ENCODE measurements at regions not wholly inside any gene's neighbourhood (a gene's known extent, or its start where the extent isn't known, plus 50 kb on each side); places are given as distances from the start of the nearest gene placed in this dataset.

- TF ChIP-seq POLR2AphosphoS5 (IDR thresholded peaks at IDR 0.05; ENCODE audit: low read depth), result no peak
- TF ChIP-seq, protein P1, sequence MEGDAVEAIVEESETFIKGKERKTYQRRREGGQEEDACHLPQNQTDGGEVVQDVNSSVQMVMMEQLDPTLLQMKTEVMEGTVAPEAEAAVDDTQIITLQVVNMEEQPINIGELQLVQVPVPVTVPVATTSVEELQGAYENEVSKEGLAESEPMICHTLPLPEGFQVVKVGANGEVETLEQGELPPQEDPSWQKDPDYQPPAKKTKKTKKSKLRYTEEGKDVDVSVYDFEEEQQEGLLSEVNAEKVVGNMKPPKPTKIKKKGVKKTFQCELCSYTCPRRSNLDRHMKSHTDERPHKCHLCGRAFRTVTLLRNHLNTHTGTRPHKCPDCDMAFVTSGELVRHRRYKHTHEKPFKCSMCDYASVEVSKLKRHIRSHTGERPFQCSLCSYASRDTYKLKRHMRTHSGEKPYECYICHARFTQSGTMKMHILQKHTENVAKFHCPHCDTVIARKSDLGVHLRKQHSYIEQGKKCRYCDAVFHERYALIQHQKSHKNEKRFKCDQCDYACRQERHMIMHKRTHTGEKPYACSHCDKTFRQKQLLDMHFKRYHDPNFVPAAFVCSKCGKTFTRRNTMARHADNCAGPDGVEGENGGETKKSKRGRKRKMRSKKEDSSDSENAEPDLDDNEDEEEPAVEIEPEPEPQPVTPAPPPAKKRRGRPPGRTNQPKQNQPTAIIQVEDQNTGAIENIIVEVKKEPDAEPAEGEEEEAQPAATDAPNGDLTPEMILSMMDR (IDR thresholded peaks at IDR 0.05; ENCODE audit: insufficient read depth, low read length), result no peak
- TF ChIP-seq REST (IDR thresholded peaks at IDR 0.05; ENCODE audit: insufficient replicate concordance, low read depth), result no peak
- TF ChIP-seq GABPA (IDR thresholded peaks at IDR 0.05; ENCODE audit: low read depth), result no peak
- TF ChIP-seq SPI1 (IDR thresholded peaks at IDR 0.05; ENCODE audit: borderline replicate concordance, low read depth), result no peak
These were observed 246.7 kb upstream of the EPHA4 start for GRCh38 chr2:221818616-221819320.
